SU-DHL-6 (cell line): ENCODE measurements at regions not wholly inside any gene's neighbourhood (a gene's known extent, or its start where the extent isn't known, plus 50 kb on each side); places are given as distances from the start of the nearest gene placed in this dataset.

Experiments used
- H2AFZ ChIP-seq: fragments of 200-600 bp; sonication (generic); 2 replicates; pipeline ENCODE4 v1.6.1; 2014; ENCODE audit warnings: low read depth, mild to moderate bottlenecking, moderate library complexity, mixed read lengths, antibody characterized with exemption, low read length; ENCODE audit not compliant: severe bottlenecking
- H3F3A ChIP-seq: fragments of 200-600 bp; shearing (Covaris generic); 2 replicates; pipeline ENCODE4 v1.6.0; 2016; ENCODE audit warnings: antibody characterized with exemption, mild to moderate bottlenecking; ENCODE audit not compliant: insufficient read depth
- H3K27ac ChIP-seq: fragments of 200-600 bp; sonication (generic); 2 replicates; pipeline ENCODE4 v1.5.1; 2016; ENCODE audit warnings: low read depth, mild to moderate bottlenecking, low read length, moderate library complexity, mixed read lengths
- H3K27me3 ChIP-seq: fragments of 200-600 bp; sonication (generic), shearing (Covaris generic); 2 replicates; pipeline ENCODE4 v1.6.0; 2014; ENCODE audit warnings: mild to moderate bottlenecking, low read length
- H3K36me3 ChIP-seq: fragments of 200-600 bp; sonication (generic); 2 replicates; pipeline ENCODE4 v1.6.1; 2014; ENCODE audit warnings: mild to moderate bottlenecking, low read length, mixed read lengths
- H3K4me2 ChIP-seq: fragments of 300-600, 200-600 bp; shearing (Covaris generic), sonication (generic); 2 replicates; pipeline ENCODE4 v1.6.0; 2014; ENCODE audit warnings: low read length, low read depth, mild to moderate bottlenecking; ENCODE audit not compliant: poor library complexity, severe bottlenecking
- H3K4me3 ChIP-seq: fragments of 200-600 bp; sonication (generic); 2 replicates; pipeline ENCODE4 v1.5.1; 2014; ENCODE audit warnings: antibody characterized with exemption, low read length, mild to moderate bottlenecking, mixed read lengths; ENCODE audit not compliant: insufficient read depth, poor library complexity, severe bottlenecking
- H3K79me2 ChIP-seq: fragments of 200-600 bp; sonication (generic); 2 replicates; pipeline ENCODE4 v1.6.1; 2014; ENCODE audit warnings: mild to moderate bottlenecking, low read length, moderate library complexity; ENCODE audit not compliant: insufficient read depth
- H3K9ac ChIP-seq: fragments of 200-600 bp; sonication (generic); 2 replicates; pipeline ENCODE4 v1.7.0; 2014; ENCODE audit warnings: mild to moderate bottlenecking, low read length
- H3K9me2 ChIP-seq: fragments of 200-600 bp; sonication (generic); replicated peaks from 2 replicates; pipeline ENCODE4 v1.6.1; 2014; ENCODE audit warnings: low read length; ENCODE audit not compliant: insufficient read depth
- H3K9me3 ChIP-seq: fragments of 200-600 bp; sonication (generic); 2 replicates; pipeline ENCODE4 v1.6.1; 2014; ENCODE audit warnings: low read length, mixed read lengths; ENCODE audit not compliant: insufficient read depth
- H4K20me1 ChIP-seq: fragments of 200-600 bp; sonication (generic); 2 replicates; pipeline ENCODE4 v1.6.1; 2014; ENCODE audit warnings: low read depth, mild to moderate bottlenecking, antibody characterized with exemption, low read length, moderate library complexity, mixed read lengths
- CTCF ChIP-seq: fragments of 200-600 bp; sonication (generic); IDR thresholded peaks from one replicate; pipeline ENCODE4 v1.5.1; 2017; ENCODE audit warnings: antibody characterized with exemption, mild to moderate bottlenecking, low read length, moderate library complexity; ENCODE audit not compliant: insufficient read depth, poor library complexity, severe bottlenecking
- EZH2phosphoT487 ChIP-seq: fragments of 200-600 bp; sonication (generic), shearing (Covaris generic); conservative IDR thresholded peaks from 2 replicates; pipeline ENCODE4 v1.6.1; 2018; ENCODE audit warnings: mild to moderate bottlenecking, antibody characterized with exemption, low read length, moderate library complexity, mixed read lengths

- no peaks in the 10 kb centered on the region for H3K36me3 ChIP-seq
- no peaks in the 10 kb centered on the region for H3K27me3 ChIP-seq
- no peak overlapping the region for H3K9ac ChIP-seq
- no peak overlapping the region for H3K4me3 ChIP-seq
- H3K4me2 ChIP-seq: no peak overlapping the region
- no peak overlapping the region for H3K27ac ChIP-seq
- no peaks in the 10 kb centered on the region for H4K20me1 ChIP-seq
- TF ChIP-seq EZH2phosphoT487: no peak
- no peak for TF ChIP-seq CTCF
- H3K9me2 ChIP-seq: no peaks in the 10 kb centered on the region
- H3K9me3 ChIP-seq: no peaks in the 10 kb centered on the region
- 0 out of 2 replicates have a peak, but pooled peaks cover 5% of the 10 kb centered on the region for H3F3A ChIP-seq
- no peak overlapping the region for H2AFZ ChIP-seq
- no peaks in the 10 kb centered on the region for H3K79me2 ChIP-seq
Measured at GRCh38 chr5:93886917-93887361, 145.5 kb upstream of the POU5F2 start.

- no peaks in the 10 kb centered on the region for H3K9me2 ChIP-seq
- TF ChIP-seq CTCF (no peak), EZH2phosphoT487 (no peak)
- no peak overlapping the region for H3K9ac ChIP-seq
- H3K4me3 ChIP-seq: no peak overlapping the region
- H3K27me3 ChIP-seq: no peaks in the 10 kb centered on the region
- no peaks in the 10 kb centered on the region for H4K20me1 ChIP-seq
- H3K79me2 ChIP-seq: no peaks in the 10 kb centered on the region
- no peaks in the 10 kb centered on the region for H3K9me3 ChIP-seq
- H3F3A ChIP-seq: 0 out of 2 replicates have a peak, but pooled peaks cover 5% of the 10 kb centered on the region
- H3K4me2 ChIP-seq: no peak overlapping the region
- no peak overlapping the region for H2AFZ ChIP-seq
- H3K27ac ChIP-seq: no peak overlapping the region
- H3K36me3 ChIP-seq: no peaks in the 10 kb centered on the region
Measured at GRCh38 chr5:93886098-93886806, 144.9 kb upstream of the POU5F2 start.

GRCh38 chr5:93884254-93884653, 142.9 kb upstream of the POU5F2 start:
- H4K20me1 ChIP-seq: no peaks in the 10 kb centered on the region
- H3K9me3 ChIP-seq: no peaks in the 10 kb centered on the region
- no peak overlapping the region for H3K27ac ChIP-seq
- H3K4me2 ChIP-seq: no peak overlapping the region
- no peak overlapping the region for H3K4me3 ChIP-seq
- no peaks in the 10 kb centered on the region for H3K36me3 ChIP-seq
- H3F3A ChIP-seq: 0 out of 2 replicates have a peak, but pooled peaks cover 5% of the 10 kb centered on the region
- no peaks in the 10 kb centered on the region for H3K79me2 ChIP-seq
- no peak overlapping the region for H3K9ac ChIP-seq
- H2AFZ ChIP-seq: no peak overlapping the region
- no peaks in the 10 kb centered on the region for H3K27me3 ChIP-seq
- TF ChIP-seq EZH2phosphoT487 (no peak), CTCF (no peak)
- no peaks in the 10 kb centered on the region for H3K9me2 ChIP-seq
